GM23338 (cell line): ENCODE measurements at regions not wholly inside any gene's neighbourhood (a gene's known extent, or its start where the extent isn't known, plus 50 kb on each side); places are given as distances from the start of the nearest gene placed in this dataset.

ENCODE experiments used
- ATAC-seq: fragments of 200-7000 bp; cut with Tn5 transposase; 3 replicates; pipeline ENCODE4 v1.9.1; 2020
- DNase-seq: peaks from one replicate; pipeline ENCODE4 v3.0.0-alpha.2; 2015; ENCODE audit warnings: low spot score
- H2AFZ ChIP-seq: fragments of 200-600 bp; sonication (generic); 2 replicates; pipeline ENCODE4 v1.8.0; 2016; ENCODE audit warnings: antibody characterized with exemption, mild to moderate bottlenecking, moderate library complexity
- H3F3A ChIP-seq: fragments of 200-600 bp; sonication (generic); replicated peaks from 2 replicates; pipeline ENCODE4 v1.8.0; 2017; ENCODE audit warnings: antibody characterized with exemption, mixed run types, low read depth
- H3K27ac ChIP-seq: fragments of 200-600 bp; sonication (generic); 2 replicates; pipeline ENCODE4 v1.6.1; 2016; ENCODE audit warnings: low read depth
- H3K27me3 ChIP-seq: fragments of 200-600 bp; sonication (generic); 2 replicates; pipeline ENCODE4 v1.8.0; 2016; ENCODE audit warnings: mild to moderate bottlenecking, mixed run types, moderate library complexity; ENCODE audit not compliant: insufficient read depth
- H3K36me3 ChIP-seq: fragments of 200-600 bp; sonication (generic); 2 replicates; pipeline ENCODE4 v1.8.0; 2016; ENCODE audit warnings: mild to moderate bottlenecking; ENCODE audit not compliant: insufficient read depth
- H3K4me1 ChIP-seq: fragments of 200-600 bp; sonication (generic); 2 replicates; pipeline ENCODE4 v1.8.0; 2016; ENCODE audit warnings: mild to moderate bottlenecking, moderate library complexity; ENCODE audit not compliant: insufficient read depth
- H3K4me2 ChIP-seq: fragments of 200-600 bp; sonication (generic); 2 replicates; pipeline ENCODE4 v1.7.1; 2017; ENCODE audit warnings: mixed run types
- H3K4me3 ChIP-seq: fragments of 200-600 bp; sonication (generic); 2 replicates; pipeline ENCODE4 v1.6.1; 2016; ENCODE audit warnings: mixed run types
- H3K79me2 ChIP-seq: fragments of 200-600 bp; sonication (generic); replicated peaks from 2 replicates; pipeline ENCODE4 v1.8.0; 2017; ENCODE audit warnings: mild to moderate bottlenecking; ENCODE audit not compliant: insufficient read depth
- H3K9me2 ChIP-seq: fragments of 200-600 bp; sonication (generic); 2 replicates; pipeline ENCODE4 v1.8.0; 2017; ENCODE audit not compliant: insufficient read depth
- H4K20me1 ChIP-seq: fragments of 200-600 bp; sonication (generic); replicated peaks from 2 replicates; pipeline ENCODE4 v1.8.0; 2017; ENCODE audit warnings: mild to moderate bottlenecking; ENCODE audit not compliant: insufficient read depth
- H3K27ac Mint-ChIP-seq: 2 replicates; pipeline ENCODE4 v1.8.0; 2020; ENCODE audit warnings: inconsistent platforms, mild to moderate bottlenecking, moderate library complexity, mixed read lengths
- H3K27me3 Mint-ChIP-seq: 3 replicates; pipeline ENCODE4 v1.8.0; 2022; ENCODE audit warnings: low read depth, mild to moderate bottlenecking, moderate library complexity, mixed read lengths, inconsistent platforms; ENCODE audit not compliant: insufficient read depth, poor library complexity
- H3K36me3 Mint-ChIP-seq: 3 replicates; pipeline ENCODE4 v1.8.0; 2021; ENCODE audit warnings: low read depth, mild to moderate bottlenecking, inconsistent platforms, moderate library complexity, mixed read lengths
- H3K4me1 Mint-ChIP-seq: 3 replicates; pipeline ENCODE4 v1.8.0; 2020; ENCODE audit warnings: mild to moderate bottlenecking, inconsistent platforms, mixed read lengths
- H3K4me3 Mint-ChIP-seq: 3 replicates; pipeline ENCODE4 v1.8.0; 2021; ENCODE audit warnings: moderate library complexity, mild to moderate bottlenecking, inconsistent platforms, mixed read lengths
- H3K9me3 Mint-ChIP-seq: 3 replicates; pipeline ENCODE4 v1.8.0; 2020; ENCODE audit warnings: moderate library complexity, mild to moderate bottlenecking, inconsistent platforms, mixed read lengths
- CREB1 ChIP-seq: fragments of 250-450 bp; sonication (Bioruptor Pico); IDR thresholded peaks from 2 replicates; pipeline ENCODE4 v1.5.0; 2020; ENCODE audit warnings: low read depth, mild to moderate bottlenecking, moderate library complexity
- EZH2 ChIP-seq: fragments of 200-600 bp; sonication (generic); IDR thresholded peaks from one replicate; pipeline ENCODE4 v1.8.0; 2017; ENCODE audit warnings: antibody characterized with exemption, mild to moderate bottlenecking, low read depth; ENCODE audit not compliant: unreplicated experiment
- EZH2phosphoT487 ChIP-seq: fragments of 200-600 bp; sonication (generic); IDR thresholded peaks from one replicate; pipeline ENCODE4 v1.8.1; 2018; ENCODE audit warnings: antibody characterized with exemption; ENCODE audit not compliant: unreplicated experiment
- JUNB ChIP-seq: IDR thresholded peaks from one replicate; pipeline ENCODE4 v1.6.1; 2016; ENCODE audit warnings: antibody characterized with exemption; ENCODE audit not compliant: unreplicated experiment
- NANOG ChIP-seq: IDR thresholded peaks from 2 replicates; pipeline ENCODE4 v1.6.1; 2016; ENCODE audit warnings: antibody characterized with exemption, borderline replicate concordance
- POLR2AphosphoS5 ChIP-seq: IDR thresholded peaks from 2 replicates; pipeline ENCODE4 v1.6.1; 2016; ENCODE audit warnings: antibody characterized with exemption, low read depth
- STAT1 ChIP-seq: IDR thresholded peaks from one replicate; pipeline ENCODE4 v1.6.1; 2016; ENCODE audit warnings: antibody characterized with exemption; ENCODE audit not compliant: unreplicated experiment
- TF ChIP-seq, protein P1 (sequence below), 2 experiments: fragments of 200-600 bp in 1 of 2; sonication (generic) in 1 of 2; conservative IDR thresholded peaks; 2 replicates each; pipeline versions ENCODE4 v1.5.1 to v1.6.1; 2016 to 2017; ENCODE audit warnings: antibody characterized with exemption in 2 of 2, low read depth in 2 of 2, mild to moderate bottlenecking in 2 of 2, moderate library complexity in 1 of 2
- TF ChIP-seq, protein P2 (sequence below): IDR thresholded peaks from 2 replicates; pipeline ENCODE4 v1.6.1; 2016; ENCODE audit warnings: antibody characterized with exemption
- TF ChIP-seq, protein P3 (sequence below): IDR thresholded peaks from one replicate; pipeline ENCODE4 v1.6.1; 2018; ENCODE audit warnings: antibody characterized with exemption; ENCODE audit not compliant: unreplicated experiment
- TF ChIP-seq, protein P4 (sequence below): fragments of 250-450 bp; sonication (Bioruptor Pico); IDR thresholded peaks from 2 replicates; pipeline ENCODE4 v1.5.0; 2020; ENCODE audit warnings: mild to moderate bottlenecking, moderate library complexity

DNA sequence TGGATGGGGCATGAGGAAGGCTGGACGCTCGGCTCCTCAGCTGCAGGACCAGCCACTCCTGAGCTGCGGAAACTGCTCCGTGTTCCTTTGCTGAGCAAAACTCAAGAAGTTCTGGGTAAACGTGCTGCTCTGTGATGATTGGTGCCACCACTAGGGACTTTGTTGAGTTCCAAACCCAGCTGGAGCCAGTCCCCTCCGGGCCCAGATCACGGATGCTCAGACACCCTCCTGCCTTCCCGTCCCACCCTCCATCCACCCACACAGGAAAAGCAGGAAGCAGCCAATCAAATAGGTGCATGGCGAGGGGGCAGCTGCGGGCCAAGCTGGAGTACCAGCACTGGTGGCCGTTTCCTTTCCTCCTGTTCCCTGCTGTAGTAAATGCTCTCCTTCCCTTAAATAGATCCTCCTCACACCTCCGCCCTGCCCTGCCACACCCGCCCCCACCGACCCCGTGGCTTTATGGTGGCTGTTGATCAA, 68.0 kb downstream of the ADRA2C start:
- ATAC-seq (no peak), DNase-seq (no peak)
- Histone ChIP-seq H4K20me1 (no peaks in the 10 kb centered on the region), H2AFZ (peak overlapping the region; percentile 84; the same call in 1 of the 2 replicates), H3K9me2 (no peaks in the 10 kb centered on the region), H3K4me1 (peaks cover 15% of the 10 kb centered on the region), H3K4me2 (no peak overlapping the region), H3F3A (no peaks in the 10 kb centered on the region), H3K27ac (no peak overlapping the region), H3K27me3 (no peaks in the 10 kb centered on the region), H3K36me3 (no peaks in the 10 kb centered on the region), H3K4me3 (no peak overlapping the region), H3K79me2 (no peaks in the 10 kb centered on the region)
- Mint-ChIP-seq H3K9me3 (peaks cover 3% of the 10 kb centered on the region; the same call in 1 of the 3 replicates), H3K36me3 (no peaks in the 10 kb centered on the region), H3K27me3 (peaks cover 34% of the 10 kb centered on the region), H3K4me3 (no peak overlapping the region; the same call in 2 of the 3 replicates), H3K4me1 (peaks cover 46% of the 10 kb centered on the region), H3K27ac (no peak overlapping the region; the same call in 1 of the 2 replicates)
- TF ChIP-seq, protein P1, sequence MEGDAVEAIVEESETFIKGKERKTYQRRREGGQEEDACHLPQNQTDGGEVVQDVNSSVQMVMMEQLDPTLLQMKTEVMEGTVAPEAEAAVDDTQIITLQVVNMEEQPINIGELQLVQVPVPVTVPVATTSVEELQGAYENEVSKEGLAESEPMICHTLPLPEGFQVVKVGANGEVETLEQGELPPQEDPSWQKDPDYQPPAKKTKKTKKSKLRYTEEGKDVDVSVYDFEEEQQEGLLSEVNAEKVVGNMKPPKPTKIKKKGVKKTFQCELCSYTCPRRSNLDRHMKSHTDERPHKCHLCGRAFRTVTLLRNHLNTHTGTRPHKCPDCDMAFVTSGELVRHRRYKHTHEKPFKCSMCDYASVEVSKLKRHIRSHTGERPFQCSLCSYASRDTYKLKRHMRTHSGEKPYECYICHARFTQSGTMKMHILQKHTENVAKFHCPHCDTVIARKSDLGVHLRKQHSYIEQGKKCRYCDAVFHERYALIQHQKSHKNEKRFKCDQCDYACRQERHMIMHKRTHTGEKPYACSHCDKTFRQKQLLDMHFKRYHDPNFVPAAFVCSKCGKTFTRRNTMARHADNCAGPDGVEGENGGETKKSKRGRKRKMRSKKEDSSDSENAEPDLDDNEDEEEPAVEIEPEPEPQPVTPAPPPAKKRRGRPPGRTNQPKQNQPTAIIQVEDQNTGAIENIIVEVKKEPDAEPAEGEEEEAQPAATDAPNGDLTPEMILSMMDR (conservative IDR thresholded peaks at IDR 0.05; ENCODE audit: low read depth in 2 of 2) = no peak
- no peak for TF ChIP-seq EZH2phosphoT487
- TF ChIP-seq POLR2AphosphoS5 = no peak
- TF ChIP-seq, protein P2, sequence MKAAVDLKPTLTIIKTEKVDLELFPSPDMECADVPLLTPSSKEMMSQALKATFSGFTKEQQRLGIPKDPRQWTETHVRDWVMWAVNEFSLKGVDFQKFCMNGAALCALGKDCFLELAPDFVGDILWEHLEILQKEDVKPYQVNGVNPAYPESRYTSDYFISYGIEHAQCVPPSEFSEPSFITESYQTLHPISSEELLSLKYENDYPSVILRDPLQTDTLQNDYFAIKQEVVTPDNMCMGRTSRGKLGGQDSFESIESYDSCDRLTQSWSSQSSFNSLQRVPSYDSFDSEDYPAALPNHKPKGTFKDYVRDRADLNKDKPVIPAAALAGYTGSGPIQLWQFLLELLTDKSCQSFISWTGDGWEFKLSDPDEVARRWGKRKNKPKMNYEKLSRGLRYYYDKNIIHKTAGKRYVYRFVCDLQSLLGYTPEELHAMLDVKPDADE = no peak
- no peak for TF ChIP-seq STAT1
- TF ChIP-seq, protein P3, sequence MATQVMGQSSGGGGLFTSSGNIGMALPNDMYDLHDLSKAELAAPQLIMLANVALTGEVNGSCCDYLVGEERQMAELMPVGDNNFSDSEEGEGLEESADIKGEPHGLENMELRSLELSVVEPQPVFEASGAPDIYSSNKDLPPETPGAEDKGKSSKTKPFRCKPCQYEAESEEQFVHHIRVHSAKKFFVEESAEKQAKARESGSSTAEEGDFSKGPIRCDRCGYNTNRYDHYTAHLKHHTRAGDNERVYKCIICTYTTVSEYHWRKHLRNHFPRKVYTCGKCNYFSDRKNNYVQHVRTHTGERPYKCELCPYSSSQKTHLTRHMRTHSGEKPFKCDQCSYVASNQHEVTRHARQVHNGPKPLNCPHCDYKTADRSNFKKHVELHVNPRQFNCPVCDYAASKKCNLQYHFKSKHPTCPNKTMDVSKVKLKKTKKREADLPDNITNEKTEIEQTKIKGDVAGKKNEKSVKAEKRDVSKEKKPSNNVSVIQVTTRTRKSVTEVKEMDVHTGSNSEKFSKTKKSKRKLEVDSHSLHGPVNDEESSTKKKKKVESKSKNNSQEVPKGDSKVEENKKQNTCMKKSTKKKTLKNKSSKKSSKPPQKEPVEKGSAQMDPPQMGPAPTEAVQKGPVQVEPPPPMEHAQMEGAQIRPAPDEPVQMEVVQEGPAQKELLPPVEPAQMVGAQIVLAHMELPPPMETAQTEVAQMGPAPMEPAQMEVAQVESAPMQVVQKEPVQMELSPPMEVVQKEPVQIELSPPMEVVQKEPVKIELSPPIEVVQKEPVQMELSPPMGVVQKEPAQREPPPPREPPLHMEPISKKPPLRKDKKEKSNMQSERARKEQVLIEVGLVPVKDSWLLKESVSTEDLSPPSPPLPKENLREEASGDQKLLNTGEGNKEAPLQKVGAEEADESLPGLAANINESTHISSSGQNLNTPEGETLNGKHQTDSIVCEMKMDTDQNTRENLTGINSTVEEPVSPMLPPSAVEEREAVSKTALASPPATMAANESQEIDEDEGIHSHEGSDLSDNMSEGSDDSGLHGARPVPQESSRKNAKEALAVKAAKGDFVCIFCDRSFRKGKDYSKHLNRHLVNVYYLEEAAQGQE = no peak
- no peak for TF ChIP-seq NANOG
- TF ChIP-seq EZH2 = no peak
- TF ChIP-seq, protein P4, sequence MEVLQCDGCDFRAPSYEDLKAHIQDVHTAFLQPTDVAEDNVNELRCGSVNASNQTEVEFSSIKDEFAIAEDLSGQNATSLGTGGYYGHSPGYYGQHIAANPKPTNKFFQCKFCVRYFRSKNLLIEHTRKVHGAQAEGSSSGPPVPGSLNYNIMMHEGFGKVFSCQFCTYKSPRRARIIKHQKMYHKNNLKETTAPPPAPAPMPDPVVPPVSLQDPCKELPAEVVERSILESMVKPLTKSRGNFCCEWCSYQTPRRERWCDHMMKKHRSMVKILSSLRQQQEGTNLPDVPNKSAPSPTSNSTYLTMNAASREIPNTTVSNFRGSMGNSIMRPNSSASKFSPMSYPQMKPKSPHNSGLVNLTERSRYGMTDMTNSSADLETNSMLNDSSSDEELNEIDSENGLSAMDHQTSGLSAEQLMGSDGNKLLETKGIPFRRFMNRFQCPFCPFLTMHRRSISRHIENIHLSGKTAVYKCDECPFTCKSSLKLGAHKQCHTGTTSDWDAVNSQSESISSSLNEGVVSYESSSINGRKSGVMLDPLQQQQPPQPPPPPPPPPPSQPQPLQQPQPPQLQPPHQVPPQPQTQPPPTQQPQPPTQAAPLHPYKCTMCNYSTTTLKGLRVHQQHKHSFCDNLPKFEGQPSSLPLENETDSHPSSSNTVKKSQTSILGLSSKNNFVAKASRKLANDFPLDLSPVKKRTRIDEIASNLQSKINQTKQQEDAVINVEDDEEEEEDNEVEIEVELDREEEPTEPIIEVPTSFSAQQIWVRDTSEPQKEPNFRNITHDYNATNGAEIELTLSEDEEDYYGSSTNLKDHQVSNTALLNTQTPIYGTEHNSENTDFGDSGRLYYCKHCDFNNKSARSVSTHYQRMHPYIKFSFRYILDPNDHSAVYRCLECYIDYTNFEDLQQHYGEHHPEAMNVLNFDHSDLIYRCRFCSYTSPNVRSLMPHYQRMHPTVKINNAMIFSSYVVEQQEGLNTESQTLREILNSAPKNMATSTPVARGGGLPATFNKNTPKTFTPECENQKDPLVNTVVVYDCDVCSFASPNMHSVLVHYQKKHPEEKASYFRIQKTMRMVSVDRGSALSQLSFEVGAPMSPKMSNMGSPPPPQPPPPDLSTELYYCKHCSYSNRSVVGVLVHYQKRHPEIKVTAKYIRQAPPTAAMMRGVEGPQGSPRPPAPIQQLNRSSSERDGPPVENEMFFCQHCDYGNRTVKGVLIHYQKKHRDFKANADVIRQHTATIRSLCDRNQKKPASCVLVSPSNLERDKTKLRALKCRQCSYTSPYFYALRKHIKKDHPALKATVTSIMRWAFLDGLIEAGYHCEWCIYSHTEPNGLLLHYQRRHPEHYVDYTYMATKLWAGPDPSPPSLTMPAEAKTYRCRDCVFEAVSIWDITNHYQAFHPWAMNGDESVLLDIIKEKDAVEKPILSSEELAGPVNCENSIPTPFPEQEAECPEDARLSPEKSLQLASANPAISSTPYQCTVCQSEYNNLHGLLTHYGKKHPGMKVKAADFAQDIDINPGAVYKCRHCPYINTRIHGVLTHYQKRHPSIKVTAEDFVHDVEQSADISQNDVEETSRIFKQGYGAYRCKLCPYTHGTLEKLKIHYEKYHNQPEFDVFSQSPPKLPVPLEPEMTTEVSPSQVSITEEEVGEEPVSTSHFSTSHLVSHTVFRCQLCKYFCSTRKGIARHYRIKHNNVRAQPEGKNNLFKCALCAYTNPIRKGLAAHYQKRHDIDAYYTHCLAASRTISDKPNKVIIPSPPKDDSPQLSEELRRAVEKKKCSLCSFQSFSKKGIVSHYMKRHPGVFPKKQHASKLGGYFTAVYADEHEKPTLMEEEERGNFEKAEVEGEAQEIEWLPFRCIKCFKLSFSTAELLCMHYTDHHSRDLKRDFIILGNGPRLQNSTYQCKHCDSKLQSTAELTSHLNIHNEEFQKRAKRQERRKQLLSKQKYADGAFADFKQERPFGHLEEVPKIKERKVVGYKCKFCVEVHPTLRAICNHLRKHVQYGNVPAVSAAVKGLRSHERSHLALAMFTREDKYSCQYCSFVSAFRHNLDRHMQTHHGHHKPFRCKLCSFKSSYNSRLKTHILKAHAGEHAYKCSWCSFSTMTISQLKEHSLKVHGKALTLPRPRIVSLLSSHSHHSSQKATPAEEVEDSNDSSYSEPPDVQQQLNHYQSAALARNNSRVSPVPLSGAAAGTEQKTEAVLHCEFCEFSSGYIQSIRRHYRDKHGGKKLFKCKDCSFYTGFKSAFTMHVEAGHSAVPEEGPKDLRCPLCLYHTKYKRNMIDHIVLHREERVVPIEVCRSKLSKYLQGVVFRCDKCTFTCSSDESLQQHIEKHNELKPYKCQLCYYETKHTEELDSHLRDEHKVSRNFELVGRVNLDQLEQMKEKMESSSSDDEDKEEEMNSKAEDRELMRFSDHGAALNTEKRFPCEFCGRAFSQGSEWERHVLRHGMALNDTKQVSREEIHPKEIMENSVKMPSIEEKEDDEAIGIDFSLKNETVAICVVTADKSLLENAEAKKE = no peak
- TF ChIP-seq JUNB = no peak
- TF ChIP-seq CREB1 (CRISPR knock-in tag) = no peak
